H9 (cell line): ENCODE measurements at regions not wholly inside any gene's neighbourhood (a gene's known extent, or its start where the extent isn't known, plus 50 kb on each side); places are given as distances from the start of the nearest gene placed in this dataset.

ENCODE experiments used
- DNase-seq: peaks from one replicate; pipeline ENCODE4 v3.0.0-alpha.2; 2017
- H2AFZ ChIP-seq: one replicate; pipeline ENCODE4 v1.6.1; 2013; ENCODE audit warnings: mild to moderate bottlenecking, low read length, control low read depth, moderate library complexity
- H2AK5ac ChIP-seq: 2 replicates; pipeline ENCODE4 v1.6.1; 2013; ENCODE audit warnings: low read length, control low read depth, mixed read lengths; ENCODE audit not compliant: insufficient read length
- H2BK120ac ChIP-seq: one replicate; pipeline ENCODE4 v1.6.1; 2013; ENCODE audit warnings: low read depth, mild to moderate bottlenecking, low read length, control low read depth, inconsistent platforms; ENCODE audit not compliant: poor library complexity, severe bottlenecking
- H2BK12ac ChIP-seq: 2 replicates; pipeline ENCODE4 v1.6.1; 2013; ENCODE audit warnings: low read length, control low read depth, mixed read lengths, low read depth; ENCODE audit not compliant: insufficient read length
- H2BK15ac ChIP-seq: 2 replicates; pipeline ENCODE4 v1.6.1; 2013; ENCODE audit warnings: low read depth, low read length, control low read depth
- H2BK20ac ChIP-seq: one replicate; pipeline ENCODE4 v1.6.1; 2013; ENCODE audit warnings: low read depth, mild to moderate bottlenecking, low read length, control low read depth, inconsistent platforms; ENCODE audit not compliant: poor library complexity, severe bottlenecking
- H2BK5ac ChIP-seq: 2 replicates; pipeline ENCODE4 v1.6.1; 2013; ENCODE audit warnings: low read length, control low read depth, mixed read lengths; ENCODE audit not compliant: insufficient read length
- H3K14ac ChIP-seq: 2 replicates; pipeline ENCODE4 v1.6.1; 2013; ENCODE audit warnings: low read length, control low read depth; ENCODE audit not compliant: insufficient read depth
- H3K18ac ChIP-seq: 2 replicates; pipeline ENCODE4 v1.6.1; 2013; ENCODE audit warnings: low read depth, mild to moderate bottlenecking, mixed read lengths, low read length, control low read depth; ENCODE audit not compliant: insufficient read length
- H3K23ac ChIP-seq: 2 replicates; pipeline ENCODE4 v1.6.1; 2013; ENCODE audit warnings: low read length, control low read depth, mixed read lengths, low read depth; ENCODE audit not compliant: insufficient read length
- H3K23me2 ChIP-seq: 2 replicates; pipeline ENCODE4 v1.6.1; 2013; ENCODE audit warnings: low read depth, mild to moderate bottlenecking, mixed read lengths, low read length, control low read depth; ENCODE audit not compliant: insufficient read length, poor library complexity, severe bottlenecking
- H3K27ac ChIP-seq: 2 replicates; pipeline ENCODE4 v1.5.1; 2013; ENCODE audit warnings: low read length, control low read depth, mixed read lengths, low read depth; ENCODE audit not compliant: insufficient read length
- H3K27me3 ChIP-seq: 2 replicates; pipeline ENCODE4 v1.6.1; 2013; ENCODE audit warnings: low read length, control low read depth, inconsistent platforms; ENCODE audit not compliant: insufficient read depth
- H3K4ac ChIP-seq: 2 replicates; pipeline ENCODE4 v1.6.1; 2013; ENCODE audit warnings: low read depth, mild to moderate bottlenecking, control low read depth, inconsistent platforms, low read length, moderate library complexity
- H3K4me1 ChIP-seq: 2 replicates; pipeline ENCODE4 v1.6.1; 2013; ENCODE audit warnings: low read length, control low read depth, inconsistent platforms; ENCODE audit not compliant: insufficient read depth
- H3K4me2 ChIP-seq: 2 replicates; pipeline ENCODE4 v1.6.1; 2013; ENCODE audit warnings: low read length, control low read depth, mixed read lengths; ENCODE audit not compliant: insufficient read length, insufficient read depth
- H3K56ac ChIP-seq: 2 replicates; pipeline ENCODE4 v1.6.1; 2013; ENCODE audit warnings: low read depth, mild to moderate bottlenecking, mixed read lengths, low read length, control low read depth; ENCODE audit not compliant: insufficient read length
- H3K79me1 ChIP-seq: 2 replicates; pipeline ENCODE4 v1.6.1; 2013; ENCODE audit warnings: low read depth, mild to moderate bottlenecking, moderate library complexity, low read length, control low read depth, inconsistent platforms; ENCODE audit not compliant: insufficient read depth, poor library complexity, severe bottlenecking
- H3K79me2 ChIP-seq: 2 replicates; pipeline ENCODE4 v1.6.1; 2013; ENCODE audit warnings: low read length, control low read depth, inconsistent platforms; ENCODE audit not compliant: insufficient read depth
- H3K9ac ChIP-seq: 2 replicates; pipeline ENCODE4 v1.6.1; 2013; ENCODE audit warnings: low read length, control low read depth, mixed read lengths; ENCODE audit not compliant: insufficient read length; ENCODE audit errors: extremely low read depth
- H3K9me3 ChIP-seq: one replicate; pipeline ENCODE4 v1.6.1; 2013; ENCODE audit warnings: low read depth, low read length, inconsistent platforms; ENCODE audit not compliant: control insufficient read depth
- H3T11ph ChIP-seq: one replicate; pipeline ENCODE4 v1.6.1; 2013; ENCODE audit warnings: mild to moderate bottlenecking, low read length, control low read depth, inconsistent platforms
- H4K20me1 ChIP-seq: one replicate; pipeline ENCODE4 v1.6.1; 2013; ENCODE audit not compliant: control insufficient read depth, insufficient read length, insufficient read depth
- H4K5ac ChIP-seq: 2 replicates; pipeline ENCODE4 v1.6.1; 2013; ENCODE audit warnings: low read depth, mild to moderate bottlenecking, mixed read lengths, low read length, control low read depth; ENCODE audit not compliant: insufficient read length
- H4K8ac ChIP-seq: replicated peaks from 2 replicates; pipeline ENCODE4 v1.6.1; 2013; ENCODE audit warnings: low read length, control low read depth, mixed read lengths, low read depth; ENCODE audit not compliant: insufficient read length
- H4K91ac ChIP-seq: 2 replicates; pipeline ENCODE4 v1.6.1; 2013; ENCODE audit warnings: low read depth, mild to moderate bottlenecking, moderate library complexity, mixed read lengths, low read length, control low read depth; ENCODE audit not compliant: insufficient read length
- H3K27ac Mint-ChIP-seq, 3 experiments: 2 replicates in 2 of 3; 3 replicates in 1 of 3; pipeline ENCODE4 v1.8.0; 2020 to 2021; ENCODE audit warnings: mixed read lengths in 3 of 3, mild to moderate bottlenecking in 1 of 3, moderate library complexity in 1 of 3
- H3K27me3 Mint-ChIP-seq: 2 replicates; pipeline ENCODE4 v1.8.0; 2021; ENCODE audit warnings: low read depth, mild to moderate bottlenecking, moderate library complexity, mixed read lengths
- H3K36me3 Mint-ChIP-seq, 3 experiments: 2 replicates in 2 of 3; 3 replicates in 1 of 3; pipeline ENCODE4 v1.8.0; 2020 to 2021; ENCODE audit warnings: low read depth in 3 of 3, mixed read lengths in 3 of 3; ENCODE audit not compliant: insufficient read depth in 1 of 3
- H3K4me1 Mint-ChIP-seq, 2 experiments: 2 replicates each; pipeline ENCODE4 v1.8.0; 2020; ENCODE audit warnings: mixed read lengths in 2 of 2
- H3K4me3 Mint-ChIP-seq, 2 experiments: 2 replicates in 1 of 2; 3 replicates in 1 of 2; pipeline ENCODE4 v1.8.0; 2020 to 2021; ENCODE audit warnings: mild to moderate bottlenecking in 2 of 2, mixed read lengths in 2 of 2, moderate library complexity in 1 of 2
- H3K9me3 Mint-ChIP-seq, 2 experiments: 2 replicates in 1 of 2; 3 replicates in 1 of 2; pipeline ENCODE4 v1.8.0; 2020; ENCODE audit warnings: mild to moderate bottlenecking in 2 of 2, mixed read lengths in 2 of 2, moderate library complexity in 1 of 2
- WGBS: extraction: QIAGEN DNeasy Blood & Tissue Kit; methylation state at CpG from one replicate; pipeline ENCODE4 v1.1.7; 2013; ENCODE audit warnings: missing lambda C conversion rate, low lambda C conversion rate, mixed read lengths; ENCODE audit not compliant: insufficient read length; ENCODE audit errors: extremely low coverage; 5-methylcytosine and 5-hydroxymethylcytosine counted together
- TF ChIP-seq, protein P1 (sequence below): fragments of 200-600 bp; sonication (generic); conservative IDR thresholded peaks from 3 replicates; pipeline ENCODE4 v1.8.0; 2021; ENCODE audit warnings: antibody characterized with exemption, mild to moderate bottlenecking

- Histone ChIP-seq H2BK20ac (no peak overlapping the region), H3K23ac (no peak overlapping the region), H3K79me2 (no peaks in the 10 kb centered on the region), H4K8ac (no peak overlapping the region), H2BK120ac (no peak overlapping the region), H3K23me2 (no peaks in the 10 kb centered on the region), H3K27me3 (no peaks in the 10 kb centered on the region), H2AK5ac (no peak overlapping the region), H3K56ac (no peak overlapping the region), H3T11ph (no peak overlapping the region), H3K4ac (no peak overlapping the region), H2AFZ (no peak overlapping the region), H3K79me1 (no peaks in the 10 kb centered on the region), H3K4me2 (no peak overlapping the region), H2BK12ac (no peak overlapping the region), H3K9me3 (no peaks in the 10 kb centered on the region), H3K4me1 (no peaks in the 10 kb centered on the region), H2BK5ac (no peak overlapping the region), H3K14ac (no peak overlapping the region), H3K27ac (no peak overlapping the region), H4K91ac (no peak overlapping the region), H4K20me1 (no peaks in the 10 kb centered on the region), H4K5ac (no peak overlapping the region), H2BK15ac (no peak overlapping the region), H3K9ac (no peak overlapping the region), H3K18ac (no peak overlapping the region)
- H3K4me1 Mint-ChIP-seq, result no peaks in the 10 kb centered on the region
- no peak overlapping the region for H3K4me3 Mint-ChIP-seq
- H3K27ac Mint-ChIP-seq, result no peak overlapping the region
- TF ChIP-seq, protein P1, sequence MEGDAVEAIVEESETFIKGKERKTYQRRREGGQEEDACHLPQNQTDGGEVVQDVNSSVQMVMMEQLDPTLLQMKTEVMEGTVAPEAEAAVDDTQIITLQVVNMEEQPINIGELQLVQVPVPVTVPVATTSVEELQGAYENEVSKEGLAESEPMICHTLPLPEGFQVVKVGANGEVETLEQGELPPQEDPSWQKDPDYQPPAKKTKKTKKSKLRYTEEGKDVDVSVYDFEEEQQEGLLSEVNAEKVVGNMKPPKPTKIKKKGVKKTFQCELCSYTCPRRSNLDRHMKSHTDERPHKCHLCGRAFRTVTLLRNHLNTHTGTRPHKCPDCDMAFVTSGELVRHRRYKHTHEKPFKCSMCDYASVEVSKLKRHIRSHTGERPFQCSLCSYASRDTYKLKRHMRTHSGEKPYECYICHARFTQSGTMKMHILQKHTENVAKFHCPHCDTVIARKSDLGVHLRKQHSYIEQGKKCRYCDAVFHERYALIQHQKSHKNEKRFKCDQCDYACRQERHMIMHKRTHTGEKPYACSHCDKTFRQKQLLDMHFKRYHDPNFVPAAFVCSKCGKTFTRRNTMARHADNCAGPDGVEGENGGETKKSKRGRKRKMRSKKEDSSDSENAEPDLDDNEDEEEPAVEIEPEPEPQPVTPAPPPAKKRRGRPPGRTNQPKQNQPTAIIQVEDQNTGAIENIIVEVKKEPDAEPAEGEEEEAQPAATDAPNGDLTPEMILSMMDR, result no peak
- DNase-seq, result no peak
- WGBS, result no CpG with 5 or more reads among the region's 1 CpG
- no peaks in the 10 kb centered on the region for H3K27me3 Mint-ChIP-seq
- H3K36me3 Mint-ChIP-seq, result no peaks in the 10 kb centered on the region
- H3K9me3 Mint-ChIP-seq, result peaks cover 22 to 44% of the 10 kb centered on the region in 2 experiments
These were observed 272.9 kb upstream of the ARX start for GRCh38 chrX:25288676-25289075.
